ENCODE measurements at regions not wholly inside any gene's neighbourhood (a gene's known extent, or its start where the extent isn't known, plus 50 kb on each side); places are given as distances from the start of the nearest gene placed in this dataset.
A peak's percentile ranks its signal among the peaks of the same experiment; 100 is the strongest.

DNA sequence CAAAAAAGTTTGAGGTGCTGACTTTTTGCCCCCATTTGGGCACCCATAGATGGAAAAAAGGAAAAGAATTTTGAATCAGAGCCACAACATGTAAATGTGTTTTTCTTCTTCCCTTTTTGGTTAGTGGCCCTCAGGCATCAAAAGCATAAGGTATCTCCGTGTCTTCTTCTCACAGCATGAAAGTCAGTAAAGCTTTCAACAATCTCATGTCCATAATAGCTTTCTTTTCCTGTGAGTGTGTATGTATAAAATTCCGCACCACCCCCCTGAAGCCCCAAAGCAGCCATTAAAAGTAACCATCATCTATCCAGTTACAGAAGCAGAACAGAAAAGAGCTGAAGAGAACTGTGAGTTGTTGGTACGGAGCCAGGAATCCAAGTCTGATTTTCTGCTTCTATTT is 1539.7 kb upstream of the ACVR2A start:
- no peak for DNase-seq

DNA sequence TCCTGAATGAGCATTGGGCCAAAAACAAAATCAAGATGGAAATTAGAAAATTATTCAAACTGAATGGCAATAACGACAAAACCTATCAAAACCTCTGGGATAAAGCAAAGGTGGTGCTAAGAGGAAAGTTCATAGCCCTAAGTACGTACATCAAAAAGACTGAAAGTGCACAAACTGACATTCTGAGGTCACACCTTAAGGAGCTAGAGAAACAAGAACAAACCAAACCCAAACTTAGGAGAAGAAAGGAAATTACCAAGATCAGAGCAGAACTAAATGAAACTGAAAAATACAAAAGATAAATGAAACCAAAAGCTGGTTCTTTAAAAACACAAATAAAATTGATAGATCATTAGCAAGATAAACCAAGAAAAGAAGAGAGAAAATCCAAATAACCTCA is 1543.5 kb upstream of the ACVR2A start:
- DNase-seq = no peak

DNA sequence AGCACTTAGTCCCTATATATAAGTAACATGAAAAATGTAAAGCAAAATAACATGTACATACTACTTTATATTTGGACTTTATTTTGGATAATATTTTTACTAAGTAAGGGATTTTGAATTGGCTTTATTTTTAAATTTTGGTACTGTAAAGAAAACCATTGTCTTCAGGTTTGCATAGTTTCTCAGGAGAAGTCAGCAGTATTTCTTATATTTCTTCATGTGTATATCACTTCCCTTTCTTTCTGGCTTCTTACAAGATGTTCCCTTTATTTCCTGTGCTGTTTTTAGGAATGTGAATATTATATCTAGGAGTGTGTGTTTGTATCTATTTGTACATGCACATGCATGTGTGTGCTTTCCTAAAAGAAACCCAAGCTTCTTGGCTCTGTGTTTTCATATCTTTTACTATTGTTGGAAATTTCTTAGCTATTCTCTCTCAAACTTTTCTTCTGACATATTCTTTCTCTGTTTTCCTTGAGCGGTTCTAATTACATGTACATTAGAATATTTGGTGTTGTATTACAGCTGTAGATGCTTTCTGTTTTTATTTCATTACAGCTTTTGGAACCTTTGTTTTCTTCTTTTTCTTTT is 1549.7 kb upstream of the ACVR2A start:
- DNase-seq = no peak

DNA sequence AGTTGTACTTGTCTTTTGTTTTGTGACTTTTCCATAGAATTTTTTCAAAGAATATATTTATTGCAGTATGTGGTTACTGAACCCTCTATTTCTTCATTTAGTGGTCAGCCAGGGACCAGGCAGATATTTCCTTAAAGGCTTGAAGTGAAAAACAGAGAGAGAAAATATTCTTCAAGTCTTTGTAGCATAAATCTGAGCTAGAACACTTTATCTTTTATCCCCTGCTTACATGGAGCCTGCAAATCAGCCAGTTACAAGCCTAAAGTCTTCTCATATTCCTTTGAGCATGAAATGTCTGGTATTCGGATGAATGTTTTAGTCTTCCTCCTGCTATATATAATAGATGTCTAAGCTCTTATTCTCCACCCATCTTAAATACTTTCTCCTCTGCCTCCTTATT is 1557.5 kb upstream of the ACVR2A start:
- DNase-seq = no peak

DNA sequence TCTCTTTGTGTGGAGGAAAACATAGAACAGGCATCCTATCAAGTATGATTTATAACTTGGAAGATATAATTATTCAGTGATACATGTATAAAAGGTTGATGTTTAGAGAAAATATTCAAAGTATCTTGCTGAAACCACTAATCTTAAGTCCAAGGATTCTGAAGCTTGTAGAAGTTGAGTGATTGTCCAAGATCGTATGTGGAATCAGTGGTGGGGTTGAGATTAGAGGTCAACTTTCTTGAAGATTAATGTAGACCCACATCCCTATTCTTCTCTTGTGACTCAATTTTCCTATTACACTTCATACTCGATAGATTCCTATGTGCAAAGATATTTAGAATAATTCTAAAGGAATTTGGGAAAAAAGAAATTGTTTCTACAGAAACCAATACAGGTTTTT is 1565.9 kb upstream of the ACVR2A start:
- DNase-seq = no peak

DNA sequence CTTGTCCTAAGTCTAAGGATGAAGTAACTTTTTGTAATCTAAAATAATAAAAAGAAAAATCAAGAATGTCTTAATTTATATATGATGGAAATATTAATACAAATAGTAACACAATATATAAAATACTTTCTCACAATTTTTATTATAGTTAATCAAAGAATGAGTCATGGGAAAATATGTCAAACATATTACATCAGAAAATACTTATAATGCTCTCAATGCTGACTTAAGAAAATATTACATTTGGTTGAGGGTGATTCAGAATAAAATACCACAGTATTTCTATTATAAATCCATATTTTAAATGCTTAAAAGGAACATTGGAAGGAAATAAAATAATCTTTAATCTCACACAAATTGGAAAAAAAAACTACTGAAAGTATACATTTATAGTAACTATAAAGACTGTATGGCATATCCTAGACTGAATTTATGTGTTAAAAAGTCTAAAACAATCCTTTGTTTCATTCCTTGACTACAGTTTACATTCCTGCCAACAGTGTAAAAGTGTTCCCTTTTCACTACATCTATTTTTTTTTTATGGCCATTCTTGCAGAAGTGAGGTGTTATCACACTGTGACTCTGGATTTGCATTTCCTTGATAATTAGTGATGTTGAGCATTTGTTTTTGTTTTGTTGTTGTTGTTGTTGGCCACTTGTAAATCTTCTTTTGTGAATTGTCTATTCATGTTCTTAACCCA is 1573.5 kb upstream of the ACVR2A start:
- no peak for DNase-seq

DNA sequence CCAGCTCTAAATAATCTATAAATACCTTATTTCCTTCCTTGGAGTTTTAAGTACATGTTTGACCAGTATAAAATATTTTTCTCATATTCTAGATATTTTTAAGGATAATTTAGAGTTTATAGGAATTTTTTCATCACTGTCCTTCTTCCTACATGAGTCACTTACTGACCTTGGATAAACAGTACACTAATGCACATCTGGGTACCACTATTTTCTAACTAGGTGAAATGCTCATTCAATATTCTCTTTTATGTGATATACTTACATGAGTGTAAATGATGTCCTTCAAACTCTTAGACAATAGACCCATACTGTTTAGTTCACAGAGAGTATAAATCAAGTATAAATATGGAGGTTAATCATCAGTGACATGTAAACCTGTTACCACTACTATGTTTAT is 1574.2 kb upstream of the ACVR2A start:
- no peak for DNase-seq

DNA sequence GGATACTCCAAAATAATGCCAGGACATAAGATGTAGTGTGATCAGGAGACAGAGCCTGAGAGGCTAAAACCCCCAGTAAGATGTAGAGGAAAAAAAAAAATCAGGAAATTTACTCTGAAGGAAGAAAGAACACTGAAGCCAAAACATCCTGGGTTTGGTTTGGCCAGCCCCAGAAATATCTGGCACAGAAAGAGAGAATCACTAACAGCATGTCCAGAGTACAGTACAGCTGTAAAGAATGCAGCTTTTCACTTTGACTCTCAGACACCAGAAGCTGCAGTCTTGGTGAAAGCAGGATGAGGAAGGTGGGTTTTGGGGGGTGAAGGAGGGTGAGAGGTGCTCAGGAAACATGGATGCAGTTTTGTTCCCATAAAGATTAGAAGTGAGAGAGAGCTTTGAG is 1577.7 kb upstream of the ACVR2A start:
- DNase-seq = no peak

DNA sequence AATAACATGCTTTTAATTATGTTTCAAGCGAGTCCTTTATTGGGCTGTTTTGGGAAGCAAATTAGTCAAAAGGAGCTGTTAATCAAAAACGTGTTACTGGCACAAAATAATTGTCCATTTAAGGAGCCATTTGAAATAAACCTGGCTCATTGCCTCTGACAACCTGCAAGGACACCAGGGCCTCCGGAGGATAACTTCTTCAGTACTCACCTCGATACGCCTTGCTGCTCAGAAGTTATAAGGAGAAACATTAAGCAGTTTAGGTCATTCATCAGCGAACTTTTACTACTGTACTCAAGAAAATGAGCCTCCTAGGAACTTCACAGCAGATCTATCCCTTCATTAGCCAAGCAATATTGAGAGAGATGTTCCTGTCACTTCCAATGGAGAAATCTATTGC is 1579.2 kb upstream of the ACVR2A start:
- no peak for DNase-seq

DNA sequence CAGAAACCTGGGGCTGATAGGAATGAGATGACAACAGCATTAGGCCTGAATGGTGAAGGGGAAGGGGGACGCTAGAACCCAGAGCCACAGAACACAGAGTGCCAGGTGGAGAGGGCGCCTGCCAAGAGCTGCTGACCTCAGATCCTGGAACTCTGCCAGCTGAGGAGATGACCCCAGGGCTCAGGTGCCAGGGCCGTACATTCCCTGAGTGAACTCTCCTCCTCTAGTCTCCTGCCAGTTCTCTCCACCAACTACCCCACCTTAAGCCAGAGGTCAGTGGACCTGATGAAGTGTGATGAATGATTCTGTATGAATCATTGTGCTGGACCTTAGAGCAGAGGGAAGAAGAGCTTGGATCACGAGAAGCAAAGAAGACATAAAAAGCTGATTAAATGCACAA is 1582.2 kb upstream of the ACVR2A start:
- no peak for DNase-seq

DNA sequence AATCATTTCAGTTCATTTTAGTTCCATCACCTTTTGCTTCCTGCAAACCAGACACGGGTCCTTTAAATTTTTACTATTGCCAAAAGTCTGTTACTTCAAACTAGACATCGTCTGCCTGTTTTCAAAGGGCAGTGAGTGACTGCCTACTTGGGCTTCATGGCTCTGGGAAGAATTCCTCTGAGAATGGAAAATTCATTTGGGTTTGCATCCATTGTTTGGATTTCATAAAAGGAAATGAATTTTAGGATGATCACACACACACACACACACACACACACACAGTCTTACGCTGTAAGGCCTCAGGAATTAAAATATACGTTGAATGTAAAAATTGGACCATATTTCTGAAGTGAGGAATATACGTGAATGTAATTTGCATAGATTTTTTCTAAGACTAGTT is 1584.3 kb upstream of the ACVR2A start:
- DNase-seq = no peak

DNA sequence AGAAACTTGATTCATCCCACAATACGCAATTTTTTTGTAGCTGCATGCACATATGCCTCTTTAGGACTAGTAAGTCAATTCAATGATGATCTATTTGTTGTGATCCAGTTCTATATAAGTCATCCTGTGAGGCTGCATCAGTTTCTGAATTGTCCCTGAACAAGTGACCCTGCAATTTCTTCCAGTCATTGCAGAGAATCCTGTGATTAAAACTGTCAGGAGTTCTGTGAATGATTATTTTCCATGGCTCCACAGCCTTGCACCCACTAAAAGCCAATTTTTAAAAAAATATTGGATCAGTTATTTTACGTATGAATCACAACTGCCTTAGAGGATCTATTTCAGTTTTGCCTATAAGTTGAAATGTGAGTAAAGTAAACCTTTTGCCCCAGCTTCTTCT is 1585.0 kb upstream of the ACVR2A start:
- DNase-seq = no peak

DNA sequence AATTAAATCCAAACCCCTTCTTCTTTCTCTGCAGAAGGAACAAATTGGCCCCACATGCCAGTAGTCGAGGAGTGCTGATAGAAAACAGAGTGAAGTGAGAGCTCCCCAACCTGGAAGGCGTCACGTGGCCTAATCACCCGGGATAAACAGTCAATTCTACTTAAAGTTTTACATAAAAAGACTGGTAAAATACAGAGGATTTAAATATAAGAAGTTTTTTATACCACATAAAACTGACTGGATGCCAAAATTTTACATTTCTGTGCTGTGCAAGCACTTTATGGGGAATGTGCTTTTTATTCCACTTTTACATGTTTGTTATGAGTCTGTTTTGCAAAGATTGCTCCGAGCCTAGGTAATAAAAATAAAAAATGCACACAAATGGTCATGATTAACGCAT is 1586.8 kb upstream of the ACVR2A start:
- no peak for DNase-seq

DNA sequence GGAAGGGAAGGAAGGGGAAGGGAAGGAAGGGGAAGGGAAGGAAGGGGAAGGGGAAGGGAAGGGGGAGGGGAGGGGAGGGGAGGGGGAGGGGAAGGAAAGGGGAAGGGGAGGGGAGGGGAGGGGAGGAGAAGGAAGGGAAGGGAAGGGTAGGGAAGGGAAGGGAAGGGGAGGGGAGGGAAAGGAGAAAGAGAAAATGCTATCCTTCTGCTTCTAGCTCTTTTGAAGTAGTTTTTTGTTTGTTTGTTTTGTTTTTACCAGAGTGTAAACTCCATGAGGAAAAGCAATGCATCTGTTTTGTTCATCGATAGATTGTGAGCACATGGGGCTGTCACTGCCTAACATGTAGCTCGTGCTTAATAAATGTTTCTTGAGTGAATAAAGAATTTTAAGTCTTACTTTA is 1592.7 kb upstream of the ACVR2A start:
- DNase-seq = no peak

DNA sequence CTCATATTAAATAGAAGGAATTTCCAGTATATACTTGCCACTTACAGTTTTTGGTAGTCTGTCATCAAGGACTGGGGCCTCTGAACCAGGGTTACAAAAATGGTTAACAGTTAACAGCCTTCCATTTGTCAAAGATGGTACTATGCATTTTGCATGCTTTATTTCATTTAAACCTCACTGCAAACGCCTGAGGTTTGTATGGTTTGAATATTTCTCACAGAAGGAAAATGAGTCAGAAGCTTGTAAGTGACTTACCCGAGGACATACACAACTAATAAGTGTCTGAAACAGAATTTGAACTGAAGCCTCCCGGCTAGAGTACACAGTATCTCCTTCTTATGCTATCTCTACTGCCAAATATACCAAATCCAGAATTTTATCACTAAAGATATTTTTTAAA is 1593.5 kb upstream of the ACVR2A start:
- no peak for DNase-seq

DNA sequence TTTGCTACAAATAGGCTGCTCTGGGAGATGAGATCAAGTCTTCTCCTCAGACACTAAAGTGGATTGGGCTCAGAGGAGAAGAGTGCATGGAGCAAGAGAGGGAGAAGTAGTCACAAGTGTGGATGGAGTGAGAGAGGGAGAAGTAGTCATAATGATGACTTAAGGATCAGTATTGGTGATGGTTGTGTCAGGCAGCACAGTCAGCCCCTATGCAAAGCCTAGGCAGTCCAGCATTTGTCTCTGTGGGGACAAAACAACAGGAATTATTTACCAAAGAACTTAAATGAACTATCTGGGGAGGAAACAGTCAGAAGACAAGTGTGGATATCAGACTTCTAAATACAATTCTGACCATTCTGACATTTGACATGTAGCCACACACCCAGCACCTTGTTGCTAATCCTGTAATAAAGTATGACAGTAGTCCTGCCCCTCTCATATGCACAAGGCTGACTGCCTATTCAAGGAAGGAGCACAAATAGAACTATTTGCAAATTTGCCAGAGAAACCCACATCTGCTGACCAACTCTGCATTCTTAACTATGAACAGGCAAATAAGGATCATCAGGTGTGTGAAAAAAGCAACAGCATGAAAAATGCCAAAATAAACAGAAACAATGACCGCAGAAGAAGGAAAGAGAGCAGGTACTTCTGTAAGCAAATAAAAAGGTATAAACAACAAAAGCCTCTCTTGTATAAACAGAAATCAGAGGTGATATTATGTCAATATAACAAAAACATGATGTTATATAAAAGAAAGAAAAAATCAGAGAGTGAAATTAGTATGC is 1597.9 kb upstream of the ACVR2A start:
- DNase-seq = no peak

DNA sequence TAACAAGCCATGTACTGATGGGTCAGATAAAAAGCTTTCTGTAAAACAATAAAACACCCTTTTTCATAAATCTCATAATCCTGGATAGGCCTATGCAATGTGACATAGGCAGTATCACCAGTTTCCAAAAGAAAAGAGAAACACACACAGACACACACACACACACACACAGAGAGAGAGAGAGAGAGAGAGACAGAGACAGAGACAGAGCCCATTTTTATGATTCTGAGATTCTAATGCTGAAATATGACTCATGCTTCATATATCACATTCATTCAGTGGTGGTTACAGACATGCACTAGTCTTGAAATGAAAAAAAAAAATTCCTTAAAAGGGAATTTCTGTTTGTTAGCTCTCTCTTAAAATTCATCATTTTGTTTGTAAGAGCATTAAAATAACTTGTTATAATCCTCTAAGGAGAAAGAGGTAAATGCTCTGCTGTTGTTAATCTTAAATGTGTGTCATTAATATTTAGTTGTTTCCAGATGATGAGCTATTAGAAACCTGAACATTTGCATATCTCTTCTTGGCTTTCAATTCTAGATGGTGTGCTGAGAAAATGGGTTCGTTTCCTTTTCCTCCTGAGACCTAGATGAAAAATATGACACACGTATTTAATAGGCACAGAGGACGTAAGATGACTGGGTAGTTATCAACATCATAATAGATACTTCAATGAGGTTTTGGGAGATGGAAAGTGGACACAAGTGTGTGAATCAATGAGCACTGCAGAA is 1598.7 kb upstream of the ACVR2A start:
- no peak for DNase-seq

DNA sequence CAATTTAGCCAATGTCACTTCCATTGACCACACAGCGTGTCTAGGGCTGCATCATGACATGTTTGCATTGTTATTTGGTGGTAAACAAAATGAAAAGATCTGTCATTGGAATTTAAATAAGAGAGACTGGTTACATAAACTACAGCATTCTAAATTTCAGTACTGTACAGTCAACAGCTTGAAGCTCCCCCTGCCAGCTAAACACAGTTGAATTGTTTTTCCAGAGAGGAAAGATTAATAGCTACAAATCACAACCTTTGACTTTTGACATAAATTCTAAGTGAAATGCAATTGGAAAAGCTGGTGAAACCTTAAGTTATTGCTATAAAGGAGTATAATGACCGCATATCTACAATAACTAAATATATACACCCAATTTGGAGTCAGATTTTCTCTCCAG is 1600.0 kb upstream of the ACVR2A start:
- peak; percentile 16 for DNase-seq

DNA sequence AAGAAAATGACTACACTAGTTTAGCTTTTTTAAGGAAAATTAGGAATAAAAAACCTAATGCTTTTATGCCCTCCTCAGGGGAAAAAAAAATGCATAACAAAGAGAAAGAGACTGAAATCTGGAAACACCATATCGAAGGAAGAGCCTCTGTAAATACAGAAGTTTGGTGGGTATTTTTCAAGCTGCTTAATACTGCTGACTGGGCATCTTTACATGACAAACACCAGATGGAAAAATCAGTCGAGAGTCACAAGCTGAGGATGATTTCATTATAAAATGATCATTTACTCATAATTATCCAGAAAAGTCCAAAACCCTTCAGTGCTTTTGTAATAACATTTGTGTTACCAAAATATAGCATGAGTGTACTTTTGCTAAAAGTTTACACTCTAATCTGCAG is 1600.7 kb upstream of the ACVR2A start:
- peak; percentile 26 for DNase-seq

DNA sequence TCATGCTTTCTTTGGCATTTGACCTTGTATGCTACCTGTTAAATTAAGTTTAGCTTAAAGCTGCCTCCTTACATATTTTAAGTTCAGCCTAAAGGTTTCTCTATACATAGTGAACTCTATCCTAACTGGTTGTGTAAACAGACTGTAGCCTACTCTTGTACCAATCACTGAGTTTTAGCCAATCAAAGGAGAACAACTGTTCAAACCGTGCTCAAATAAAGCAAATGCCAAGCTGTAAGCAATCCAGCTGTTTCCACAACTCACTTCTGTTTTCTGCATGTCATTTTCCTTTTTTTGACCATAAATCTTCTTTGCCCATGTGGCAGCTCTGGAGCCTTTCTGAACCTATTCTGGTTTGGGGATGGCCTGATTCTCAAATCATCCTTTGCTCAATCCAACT is 1603.8 kb upstream of the ACVR2A start:
- DNase-seq = no peak

DNA sequence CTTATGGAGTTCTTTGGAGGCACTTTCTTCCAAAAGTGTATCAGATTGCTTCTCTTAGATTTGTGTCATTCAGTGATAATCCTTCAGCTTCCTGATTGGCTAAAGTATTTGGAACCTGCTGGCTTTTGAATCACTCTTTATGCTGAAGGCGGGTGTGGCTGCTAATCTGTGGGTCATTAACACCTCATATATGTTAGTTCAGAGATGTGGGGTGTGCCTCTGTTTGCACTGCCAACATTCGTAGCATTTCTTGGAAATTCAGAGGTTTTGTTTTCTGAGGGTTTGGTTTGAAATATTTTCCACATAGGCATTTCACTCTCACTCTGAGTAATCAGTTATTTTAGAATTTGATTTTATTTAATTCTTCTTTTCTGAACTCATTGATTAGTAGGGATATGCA is 1604.4 kb upstream of the ACVR2A start:
- no peak for DNase-seq

DNA sequence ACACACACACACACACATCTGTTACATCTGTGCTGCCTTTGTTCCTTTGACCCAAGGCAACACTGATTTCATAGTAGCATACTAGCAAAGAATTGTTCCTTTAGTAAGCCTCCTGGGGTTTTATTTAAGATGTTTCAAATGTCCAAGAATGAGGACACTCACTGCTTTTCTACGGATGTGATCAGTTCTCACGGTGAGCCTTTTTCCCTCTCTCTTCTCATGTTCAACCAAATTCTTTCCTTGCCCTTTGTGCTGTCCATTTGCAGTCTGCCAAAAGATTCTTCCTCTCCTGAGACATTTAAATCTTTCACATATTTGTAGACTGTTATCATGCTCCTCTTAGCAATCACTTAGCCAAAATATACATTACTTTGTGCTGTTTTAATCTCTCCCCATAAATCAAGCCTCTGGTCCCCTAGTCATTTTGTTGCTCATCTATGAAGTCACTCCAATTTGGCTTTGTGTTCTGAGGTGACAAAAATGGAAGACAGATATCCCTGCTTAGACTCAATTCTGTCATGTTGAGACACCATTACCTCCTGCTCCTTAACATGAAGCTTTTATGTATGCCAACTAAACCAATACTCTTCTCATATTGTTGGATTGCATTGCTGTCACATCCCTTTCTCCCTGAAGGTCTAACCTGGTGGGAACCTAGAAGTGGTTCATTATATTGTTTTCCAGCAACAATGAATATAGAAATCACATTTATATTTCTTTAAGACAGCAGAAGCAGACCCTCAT is 1605.3 kb upstream of the ACVR2A start:
- DNase-seq = no peak
